GM12878 (cell line): ENCODE measurements at regions not wholly inside any gene's neighbourhood (a gene's known extent, or its start where the extent isn't known, plus 50 kb on each side); places are given as distances from the start of the nearest gene placed in this dataset.

Source experiments
- ATAC-seq: fragments of 200-7000 bp; cut with Tn5 transposase; 3 replicates; pipeline ENCODE4 v1.9.1; 2020; ENCODE audit warnings: mild to moderate bottlenecking, moderate library complexity
- BruUV-seq: library from RNA; stranded (reverse); fragments of 400-500 nt; replicated peaks from 2 replicates; lab custom pipeline; 2021; lab: Mats Ljungman, UMichigan
- CTCF ChIA-PET: fragments of 300-600 bp; sonication (Branson Sonifier 250); formaldehyde crosslinking; extraction: SDS; loops from one replicate; lab custom pipeline; 2021; ENCODE audit warnings: inconsistent platforms; lab: Yijun Ruan, JAX
- POLR2A ChIA-PET: fragments of 350-600 bp; formaldehyde crosslinking; extraction: SDS; loops from one replicate; lab custom pipeline; 2021; ENCODE audit warnings: inconsistent platforms; lab: Charles Lee
- RAD21 ChIA-PET: fragments of 300-600 bp; sonication (Branson Sonifier 250); formaldehyde crosslinking; loops from one replicate; lab custom pipeline; 2023; ENCODE audit warnings: antibody characterized with exemption; ENCODE audit not compliant: unreplicated experiment; lab: Charles Lee
- SMC1A ChIA-PET: fragments of 300-600 bp; sonication (Branson Sonifier 250); formaldehyde crosslinking; loops from one replicate; lab custom pipeline; 2023; ENCODE audit not compliant: unreplicated experiment, uncharacterized antibody; lab: Charles Lee
- DNase-seq: peaks from one replicate; pipeline ENCODE4 v3.0.0-alpha.2; 2011; ENCODE audit warnings: low read depth, low spot score
- FAIRE-seq: peaks from 3 replicates; lab custom pipeline; 2011; peaks lifted over from hg19 to GRCh38; lab: Jason Lieb, UNC
- H2AFZ ChIP-seq: 2 replicates; pipeline ENCODE4 v1.6.0; 2011; ENCODE audit warnings: low read depth, low read length, control low read depth; ENCODE audit not compliant: control insufficient read depth
- H3K27ac ChIP-seq: 2 replicates; pipeline ENCODE4 v1.5.1; 2011; ENCODE audit warnings: control low read depth; ENCODE audit not compliant: control insufficient read depth, insufficient read depth
- H3K27me3 ChIP-seq, 2 experiments: replicated peaks in 1 of 2; 2 replicates each; pipeline versions ENCODE4 v1.6.0 to v1.6.1; 2011; ENCODE audit warnings: low read length in 1 of 2; ENCODE audit not compliant: control insufficient read depth in 2 of 2, insufficient read depth in 2 of 2
- H3K36me3 ChIP-seq, 2 experiments: 2 replicates each; pipeline ENCODE4 v1.5.1; 2011; ENCODE audit warnings: low read length in 1 of 2; ENCODE audit not compliant: control insufficient read depth in 2 of 2, insufficient read depth in 2 of 2
- H3K4me1 ChIP-seq: 2 replicates; pipeline ENCODE4 v1.6.1; 2011; ENCODE audit warnings: mild to moderate bottlenecking, low read length, moderate library complexity, mixed read lengths; ENCODE audit not compliant: control insufficient read depth, insufficient read depth
- H3K4me2 ChIP-seq: 2 replicates; pipeline ENCODE4 v1.6.0; 2011; ENCODE audit warnings: control low read depth; ENCODE audit not compliant: control insufficient read depth, insufficient read depth
- H3K4me3 ChIP-seq: fragments of 200-600 bp; sonication (generic); 2 replicates; pipeline ENCODE4 v1.5.1; 2016
- H3K79me2 ChIP-seq: 2 replicates; pipeline ENCODE4 v1.6.0; 2011; ENCODE audit warnings: low read length; ENCODE audit not compliant: control insufficient read depth, insufficient read depth
- H3K9ac ChIP-seq: 2 replicates; pipeline ENCODE4 v1.8.0; 2011; ENCODE audit warnings: low read length, control low read depth, mixed read lengths; ENCODE audit not compliant: control insufficient read depth, insufficient read depth
- H3K9me3 ChIP-seq: replicated peaks from 3 replicates; pipeline ENCODE4 v1.5.1; 2011; ENCODE audit warnings: mild to moderate bottlenecking, low read length; ENCODE audit not compliant: control insufficient read depth, insufficient read depth
- H4K20me1 ChIP-seq: 2 replicates; pipeline ENCODE4 v1.6.0; 2011; ENCODE audit not compliant: control insufficient read depth, insufficient read depth
- ATF2 ChIP-seq: IDR thresholded peaks from 2 replicates; pipeline ENCODE4 v1.6.1; 2012; ENCODE audit warnings: low read length, inconsistent platforms
- BRCA1 ChIP-seq: IDR thresholded peaks from 2 replicates; pipeline ENCODE4 v1.6.1; 2011; ENCODE audit warnings: low read depth, low read length, improper control_type of control experiment
- E4F1 ChIP-seq: fragments of 450-650 bp; IDR thresholded peaks from 2 replicates; pipeline ENCODE4 v1.6.1; 2018; ENCODE audit warnings: borderline replicate concordance, mild to moderate bottlenecking; ENCODE audit not compliant: partially characterized antibody
- EZH2 ChIP-seq: IDR thresholded peaks from 2 replicates; pipeline ENCODE4 v1.6.1; 2012; ENCODE audit warnings: low read depth, mild to moderate bottlenecking, control low read depth, inconsistent platforms, low read length, borderline replicate concordance; ENCODE audit not compliant: control insufficient read depth
- FOS ChIP-seq: IDR thresholded peaks from 3 replicates; pipeline ENCODE4 v1.6.1; 2011; ENCODE audit warnings: borderline replicate concordance; ENCODE audit not compliant: insufficient read length; ENCODE audit errors: extremely low read depth
- HDAC6 ChIP-seq: fragments of 200-600 bp; sonication (generic); IDR thresholded peaks from one replicate; pipeline ENCODE4 v1.8.0; 2017; ENCODE audit warnings: antibody characterized with exemption; ENCODE audit not compliant: unreplicated experiment
- KDM1A ChIP-seq: fragments of 200-600 bp; sonication (generic); IDR thresholded peaks from 2 replicates; pipeline ENCODE4 v1.6.1; 2016; ENCODE audit warnings: borderline replicate concordance
- NRF1 ChIP-seq: conservative IDR thresholded peaks from 2 replicates; pipeline ENCODE4 v1.6.1; 2011; ENCODE audit warnings: mild to moderate bottlenecking, low read depth, low read length, improper control_type of control experiment
- PML ChIP-seq: IDR thresholded peaks from 2 replicates; pipeline ENCODE4 v1.6.1; 2012; ENCODE audit warnings: low read length, inconsistent platforms
- RAD21 ChIP-seq: IDR thresholded peaks from 2 replicates; pipeline ENCODE4 v1.6.1; 2011; ENCODE audit warnings: mild to moderate bottlenecking, low read depth, low read length, moderate library complexity; ENCODE audit not compliant: insufficient read depth
- RCOR1 ChIP-seq: conservative IDR thresholded peaks from 2 replicates; pipeline ENCODE4 v1.6.1; 2012; ENCODE audit warnings: low read depth, low read length, improper control_type of control experiment
- REST ChIP-seq: IDR thresholded peaks from 2 replicates; pipeline ENCODE4 v1.6.1; 2012; ENCODE audit warnings: mild to moderate bottlenecking, low read depth, low read length
- RUNX3 ChIP-seq: IDR thresholded peaks from 2 replicates; pipeline ENCODE4 v1.6.1; 2012; ENCODE audit warnings: low read length, inconsistent platforms
- TAF1 ChIP-seq: IDR thresholded peaks from 2 replicates; pipeline ENCODE4 v1.6.1; 2011; ENCODE audit warnings: mild to moderate bottlenecking, low read depth, low read length, borderline replicate concordance
- WGBS: methylation state at CpG from one replicate; pipeline ENCODE4 v1.1.6; 2016; ENCODE audit warnings: low lambda C conversion rate; ENCODE audit not compliant: insufficient replicate concordance, insufficient coverage; ENCODE audit errors: missing lambda C conversion rate; 5-methylcytosine and 5-hydroxymethylcytosine counted together
- in situ Hi-C: fragments of 300-500 bp; cut with MboI; formaldehyde crosslinking; loops from 9 replicates; pipeline ENCODE4 v1.14.3; 2018; ENCODE audit warnings: mixed read lengths
- intact Hi-C: fragments of 100-400 bp; cut with micrococcal nuclease; formaldehyde crosslinking; loops from one replicate; pipeline ENCODE4 v1.14.2; 2022; ENCODE audit not compliant: unreplicated experiment

GRCh38 chr22:48612077-48612995 is 1215.3 kb downstream of the BRD1 start (continued):
- no peak for TF ChIP-seq E4F1

GRCh38 chr22:48609279-48609865 is 1218.3 kb downstream of the BRD1 start:
- no peaks in the 10 kb centered on the region; the same call in 2 of the 3 replicates for H3K9me3 ChIP-seq
- RAD21 ChIA-PET = no interaction called here
- BruUV-seq = no TSS peak
- FAIRE-seq = no peak
- CTCF ChIA-PET = no interaction called here
- no peak overlapping the region for H2AFZ ChIP-seq
- in situ Hi-C loops = no loop called here
- WGBS = 30% methylated on average over 17 of the region's 22 CpGs
- no peaks in the 10 kb centered on the region for H3K27me3 ChIP-seq
- H3K4me1 ChIP-seq = no peaks in the 10 kb centered on the region
- H4K20me1 ChIP-seq = no peaks in the 10 kb centered on the region
- H3K36me3 ChIP-seq = no peaks in the 10 kb centered on the region
- no peak overlapping the region for H3K4me3 ChIP-seq
- no peak for ATAC-seq
- H3K27ac ChIP-seq = no peak overlapping the region
- SMC1A ChIA-PET = no interaction called here
- H3K9ac ChIP-seq = no peak overlapping the region
- POLR2A ChIA-PET = no interaction called here
- H3K4me2 ChIP-seq = no peak overlapping the region
- no peaks in the 10 kb centered on the region for H3K79me2 ChIP-seq
- DNase-seq = no peak
- intact Hi-C loops = no loop called here
- no peak for TF ChIP-seq EZH2
- no peak for TF ChIP-seq KDM1A
- TF ChIP-seq PML = no peak
- no peak for TF ChIP-seq RAD21
- no peak for TF ChIP-seq TAF1
- no peak for TF ChIP-seq BRCA1
- no peak for TF ChIP-seq RCOR1
- no peak for TF ChIP-seq ATF2
- no peak for TF ChIP-seq NRF1
- no peak for TF ChIP-seq REST
- no peak for TF ChIP-seq FOS
- TF ChIP-seq RUNX3 = no peak
- no peak for TF ChIP-seq HDAC6
